ENCODE measurements at regions not wholly inside any gene's neighbourhood (a gene's known extent, or its start where the extent isn't known, plus 50 kb on each side); places are given as distances from the start of the nearest gene placed in this dataset.

- TF ChIP-seq CTCF (IDR thresholded peaks at IDR 0.05), result no peak
- no peak for TF ChIP-seq POLR2A (IDR thresholded peaks at IDR 0.05)
Measured at GRCh38 chr7:136150311-136150710, 173.2 kb upstream of the MTPN start.
